GM03348 (cell line): ENCODE measurements at regions not wholly inside any gene's neighbourhood (a gene's known extent, or its start where the extent isn't known, plus 50 kb on each side); places are given as distances from the start of the nearest gene placed in this dataset.

Source experiments
- DNase-seq: peaks from one replicate; pipeline ENCODE4 v3.0.0; 2012; ENCODE audit warnings: low spot score

DNA sequence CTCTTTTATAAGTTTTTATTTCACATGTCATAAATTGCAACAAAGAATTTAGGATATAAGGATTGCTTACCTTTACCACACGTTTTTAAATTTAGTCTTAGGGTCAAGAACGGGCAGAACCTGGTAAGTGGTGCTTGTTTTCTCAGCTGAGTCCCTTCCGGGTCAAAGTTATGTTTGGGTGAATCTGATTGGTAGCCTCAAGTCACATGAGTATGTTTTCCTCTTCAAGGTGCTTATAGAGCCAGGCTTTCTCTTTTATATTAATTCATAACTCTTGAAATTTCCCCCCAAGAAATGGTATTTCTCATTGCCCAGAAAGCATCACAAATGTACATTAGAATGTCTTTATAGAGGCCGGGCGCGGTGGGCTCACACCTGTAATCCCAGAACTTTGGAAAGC lies 415.7 kb upstream of the ROBO2 start:
- DNase-seq, result no peak

DNA sequence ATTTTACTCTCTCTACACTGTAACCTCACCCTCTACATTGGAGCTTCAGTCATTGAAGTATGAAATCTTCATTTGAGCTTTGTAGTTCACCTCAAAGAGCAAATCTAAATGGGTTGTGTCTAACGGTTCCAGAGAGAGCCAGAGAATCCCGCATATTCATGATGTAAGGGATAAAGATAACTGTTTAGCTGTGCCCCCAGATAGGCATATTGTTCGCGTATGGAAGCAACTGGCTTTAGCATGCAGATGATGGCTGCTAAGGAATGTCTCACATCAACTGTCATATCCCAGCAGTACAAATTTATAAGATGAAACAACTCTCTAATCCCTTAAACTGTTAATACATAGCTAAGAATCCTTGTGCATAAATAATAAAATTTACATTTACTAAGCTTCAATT lies 412.7 kb upstream of the ROBO2 start:
- DNase-seq, result no peak

DNA sequence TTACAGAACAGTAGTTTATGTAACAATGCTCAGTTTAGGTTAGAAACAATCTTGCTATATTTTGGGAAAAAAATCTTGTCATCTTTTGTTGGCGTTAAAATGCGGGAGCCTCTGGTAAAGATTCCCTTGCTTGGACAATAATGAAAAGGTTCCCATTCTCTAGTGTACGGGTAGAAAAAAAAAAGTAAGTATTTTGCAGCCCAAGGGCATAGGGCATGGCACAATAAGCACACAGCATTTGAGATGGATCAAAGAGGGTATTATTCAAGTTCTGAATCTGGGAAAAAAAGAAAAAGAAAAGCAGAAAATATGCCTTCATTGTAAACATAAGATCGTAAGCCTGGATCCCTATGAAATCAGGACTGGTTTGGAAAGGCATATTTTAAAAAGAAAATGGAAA lies 408.6 kb upstream of the ROBO2 start:
- no peak for DNase-seq

DNA sequence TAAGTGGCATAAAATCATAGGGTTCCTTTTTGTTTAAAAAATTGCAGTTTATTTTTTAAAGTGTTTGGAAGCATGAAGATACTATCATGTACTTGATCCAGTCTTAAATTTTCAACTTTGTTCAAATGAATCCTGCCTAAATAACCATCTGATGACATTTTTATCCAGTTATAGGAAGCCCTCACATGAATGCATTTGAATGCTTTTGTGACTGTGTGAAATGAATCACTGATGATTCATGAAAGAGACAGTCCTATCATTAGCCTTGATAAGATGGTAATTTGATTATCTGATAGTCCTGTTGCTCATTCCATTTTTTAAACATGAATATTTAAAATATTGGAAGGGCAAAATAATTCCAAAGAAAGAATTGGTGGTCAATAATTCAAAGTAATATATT lies 401.9 kb upstream of the ROBO2 start:
- no peak for DNase-seq

DNA sequence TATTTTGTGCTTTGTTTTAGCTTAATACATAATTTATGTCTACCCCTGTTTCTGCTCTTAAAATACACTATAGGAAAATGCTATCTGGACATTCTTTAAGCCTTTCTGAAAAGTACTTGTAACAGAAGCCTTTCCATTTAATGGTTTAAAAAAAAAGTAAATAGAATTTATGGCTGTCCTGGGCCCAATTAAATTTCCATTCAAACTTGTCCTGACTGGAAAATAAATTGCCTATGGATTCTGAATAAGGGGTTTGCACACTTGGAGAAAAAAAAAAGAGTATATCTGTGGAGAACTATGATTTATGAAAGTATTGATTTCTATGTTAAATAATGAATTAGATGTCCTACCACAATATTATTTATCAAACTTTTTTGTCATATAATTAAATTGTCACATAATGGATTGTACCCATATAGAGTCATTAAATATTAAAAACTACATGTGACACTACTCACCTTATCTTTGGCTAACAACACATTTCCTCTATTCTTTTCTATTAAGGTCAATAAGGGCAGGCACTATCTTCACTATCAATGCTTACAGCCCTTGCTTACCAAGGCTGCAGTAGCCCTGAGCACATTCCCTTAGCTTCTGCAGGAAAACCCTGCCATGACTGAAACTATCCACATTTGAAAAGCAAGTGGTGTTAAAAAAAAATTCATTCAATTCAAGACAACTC lies 396.1 kb upstream of the ROBO2 start:
- no peak for DNase-seq

DNA sequence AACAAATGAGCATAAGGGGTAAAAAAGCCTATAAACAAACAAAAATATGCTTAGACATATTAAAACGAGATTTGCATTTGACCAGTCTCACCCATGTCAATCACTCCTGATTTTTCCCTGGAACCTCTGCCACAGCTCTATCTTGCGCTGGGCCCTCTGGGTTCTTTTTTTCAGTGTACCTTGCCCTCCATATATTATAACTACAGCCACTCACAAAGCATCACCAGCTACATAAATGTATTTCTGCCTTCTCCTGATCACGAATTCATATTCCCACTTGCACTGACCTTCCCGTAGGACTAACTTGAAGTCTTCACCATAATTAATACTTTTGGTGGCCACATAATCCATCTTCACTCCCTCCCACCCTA lies 395.6 kb upstream of the ROBO2 start:
- no peak for DNase-seq

DNA sequence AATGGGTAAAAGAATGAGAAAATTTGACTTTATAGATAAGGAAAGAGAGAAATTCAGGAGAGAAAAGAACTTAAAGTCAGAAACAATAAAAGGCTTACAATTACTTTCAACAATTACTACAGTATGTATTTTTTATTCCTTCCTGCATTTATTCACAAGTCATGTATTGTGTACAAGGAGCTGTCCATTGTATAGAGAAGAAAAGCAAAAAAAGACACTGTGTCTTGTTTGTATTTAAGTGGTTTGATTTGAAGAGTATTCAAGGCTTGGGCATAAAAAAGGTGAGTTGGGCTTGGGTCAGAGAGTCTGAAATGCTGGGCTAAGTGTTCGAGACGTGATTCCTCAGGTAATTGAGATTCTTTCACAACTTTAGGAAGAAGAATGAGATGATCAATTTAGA lies 394.2 kb upstream of the ROBO2 start:
- DNase-seq, result no peak

DNA sequence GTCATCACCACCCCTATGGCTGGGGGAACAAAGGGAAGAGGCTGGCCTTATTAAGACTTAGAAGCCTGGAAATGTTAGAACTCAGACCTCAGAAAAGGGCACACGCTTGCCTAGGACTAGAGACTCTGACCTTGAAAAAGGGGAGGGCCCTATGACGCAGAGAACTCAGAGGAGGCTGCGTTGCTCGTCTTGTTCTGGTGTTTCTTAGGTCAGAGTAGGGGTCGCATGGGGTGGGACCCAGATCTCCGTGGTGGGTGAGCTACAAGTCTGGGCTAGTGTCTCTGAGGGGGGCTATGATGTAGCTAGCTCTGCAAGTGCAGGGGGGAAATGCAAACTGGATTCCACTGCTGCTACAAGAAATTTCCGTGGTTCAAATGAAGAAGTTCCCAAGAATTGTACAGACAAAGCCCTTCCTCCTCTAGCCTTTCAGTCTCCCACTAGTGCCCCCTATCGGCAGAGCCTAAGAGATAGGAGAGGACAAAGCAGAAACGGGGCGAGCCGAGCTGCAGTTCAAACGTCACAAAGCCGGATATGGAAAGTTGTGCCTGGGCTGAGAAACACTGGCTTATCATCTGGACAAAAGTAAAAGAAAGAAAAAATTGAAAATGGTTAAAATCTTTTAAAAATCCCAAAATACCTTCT lies 392.9 kb upstream of the ROBO2 start:
- no peak for DNase-seq

DNA sequence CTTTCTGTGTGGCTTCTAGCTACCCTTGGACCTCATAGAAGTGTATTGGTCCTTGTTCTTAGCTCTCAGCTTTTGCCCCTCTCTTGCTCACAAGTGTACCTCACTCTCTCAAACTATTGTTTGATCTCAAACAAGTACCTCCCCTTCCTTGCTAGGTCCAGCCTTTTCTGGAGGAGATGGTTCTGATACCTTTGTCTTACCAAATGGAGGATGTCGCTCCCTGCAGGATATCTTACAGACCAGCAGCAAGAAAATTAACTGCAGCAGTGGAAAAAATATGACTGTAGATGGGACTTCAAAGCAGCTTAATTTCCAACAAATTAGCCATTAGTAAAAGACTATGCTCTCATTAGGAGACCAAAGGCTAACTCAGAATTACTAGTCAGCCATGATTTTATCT lies 388.1 kb upstream of the ROBO2 start:
- no peak for DNase-seq

DNA sequence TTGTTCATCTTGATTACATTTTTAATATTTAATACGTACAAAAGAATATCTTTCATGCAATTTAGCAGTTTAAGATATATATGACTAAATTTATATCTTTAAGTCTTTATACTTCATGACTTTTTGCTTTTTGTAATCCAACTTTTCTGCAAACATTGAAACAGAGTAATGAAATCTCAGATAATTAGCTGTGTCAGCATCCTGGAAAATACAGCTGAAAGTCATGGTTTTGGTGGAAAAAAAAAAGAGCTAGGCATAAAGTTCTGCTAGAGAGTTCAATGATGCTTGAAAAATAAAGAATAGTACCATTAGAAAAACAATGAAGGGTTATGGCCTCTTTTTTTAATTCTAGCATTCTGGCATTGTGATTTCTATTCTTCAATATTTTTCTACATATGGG lies 387.4 kb upstream of the ROBO2 start:
- no peak for DNase-seq

DNA sequence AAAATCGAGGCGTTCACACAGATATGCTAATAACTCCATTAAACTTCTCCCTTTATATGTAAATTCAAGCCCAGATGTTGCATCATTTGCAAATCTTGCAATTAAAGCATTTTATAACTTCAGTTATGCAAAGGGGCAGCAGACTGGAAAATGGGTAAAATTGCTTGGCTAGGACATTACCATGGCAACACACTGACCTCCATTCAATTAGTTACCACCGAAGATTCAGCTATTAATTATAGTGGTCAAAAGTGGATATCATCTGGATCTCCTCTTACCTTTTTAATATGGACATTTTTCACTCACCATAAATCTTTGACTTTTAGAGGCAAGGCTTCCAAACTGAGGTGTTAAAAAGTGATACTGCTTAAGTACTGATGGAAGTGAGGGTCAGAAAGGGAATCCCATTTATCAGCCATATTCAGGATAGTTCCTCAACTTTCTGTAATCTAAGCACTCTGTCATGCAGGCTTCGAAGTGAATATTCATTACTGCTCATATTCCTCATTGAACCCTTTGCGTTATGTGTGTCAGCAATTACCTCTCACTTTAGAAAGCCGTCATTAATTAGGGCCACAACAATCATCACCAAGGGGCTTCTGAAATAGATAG lies 386.2 kb upstream of the ROBO2 start:
- DNase-seq, result no peak

DNA sequence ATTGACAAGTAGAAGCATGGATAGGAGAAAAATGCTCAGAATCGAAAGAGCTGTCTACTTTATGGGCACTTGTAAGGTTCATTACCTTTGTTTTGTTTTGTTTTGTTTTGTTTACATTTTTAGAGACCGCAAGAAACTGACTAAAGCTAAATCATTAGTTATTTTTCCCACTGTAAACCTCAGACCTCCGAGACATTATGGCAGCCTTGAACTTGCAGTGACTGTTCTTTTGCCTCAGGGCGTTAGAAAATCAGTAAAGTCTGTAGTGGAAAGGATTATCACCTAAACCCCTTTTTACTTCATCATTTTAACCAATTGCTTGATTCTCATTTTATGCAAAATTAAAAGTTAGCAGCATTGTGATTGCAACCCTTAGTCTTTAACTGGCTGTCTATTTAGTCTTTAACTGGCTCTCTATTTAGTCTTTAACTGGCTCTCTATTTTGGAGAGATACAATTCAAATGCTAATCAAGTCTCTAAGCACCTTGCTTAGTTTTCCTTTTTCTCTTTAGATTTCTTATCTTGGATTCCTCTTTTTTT lies 383.3 kb upstream of the ROBO2 start:
- no peak for DNase-seq

DNA sequence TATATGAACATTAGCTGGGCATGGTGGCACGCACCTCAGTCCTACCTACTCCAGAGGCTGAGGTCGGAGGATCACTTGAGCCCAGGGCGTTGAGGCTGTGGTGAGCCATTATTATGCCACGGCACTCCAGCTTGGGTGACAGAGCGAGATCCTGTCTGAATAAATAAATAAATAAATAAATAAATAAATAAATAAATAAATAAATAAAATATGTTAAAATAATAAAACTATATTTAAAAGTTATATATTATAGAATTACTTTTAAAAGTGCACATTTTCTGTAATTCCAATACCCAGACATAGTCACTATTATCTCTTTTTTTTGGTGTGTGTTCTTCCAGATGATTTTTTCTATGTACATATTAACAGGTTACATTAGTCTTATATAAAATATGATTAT lies 382.0 kb upstream of the ROBO2 start:
- DNase-seq, result no peak

DNA sequence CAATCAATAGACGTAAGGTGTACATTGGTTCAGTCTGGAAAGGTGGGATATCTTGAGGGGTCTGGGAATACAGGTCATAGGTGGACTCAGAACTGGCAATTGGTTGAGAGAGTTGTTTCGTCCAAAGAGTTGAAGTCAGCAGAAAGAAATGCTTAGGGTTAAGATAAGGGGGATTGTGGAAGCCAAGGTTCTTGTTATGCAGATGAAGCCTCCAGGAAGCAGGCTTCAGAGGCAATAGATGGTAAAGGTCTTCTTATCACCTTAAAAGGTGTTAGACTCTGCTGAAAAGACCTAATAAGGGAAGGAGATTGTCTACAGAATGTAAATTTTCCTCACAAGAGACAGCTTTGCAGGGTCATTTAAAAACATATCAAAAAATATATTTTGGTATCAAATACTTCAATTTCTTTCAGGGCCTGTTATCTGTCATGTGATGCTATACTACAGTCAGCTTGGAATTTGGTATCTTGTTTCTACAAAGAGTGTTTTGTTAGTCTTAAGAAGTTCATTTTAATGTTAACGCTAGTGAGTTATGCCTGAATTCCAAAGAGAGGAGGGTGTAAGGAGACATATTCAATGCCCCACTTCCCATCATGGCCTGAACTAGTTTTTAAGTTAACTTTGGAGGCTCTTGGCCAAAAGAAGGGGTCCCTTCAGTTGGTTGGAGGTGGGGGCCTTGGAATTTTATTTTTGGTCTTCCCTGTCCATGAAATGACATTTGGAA lies 378.2 kb upstream of the ROBO2 start:
- DNase-seq, result no peak

DNA sequence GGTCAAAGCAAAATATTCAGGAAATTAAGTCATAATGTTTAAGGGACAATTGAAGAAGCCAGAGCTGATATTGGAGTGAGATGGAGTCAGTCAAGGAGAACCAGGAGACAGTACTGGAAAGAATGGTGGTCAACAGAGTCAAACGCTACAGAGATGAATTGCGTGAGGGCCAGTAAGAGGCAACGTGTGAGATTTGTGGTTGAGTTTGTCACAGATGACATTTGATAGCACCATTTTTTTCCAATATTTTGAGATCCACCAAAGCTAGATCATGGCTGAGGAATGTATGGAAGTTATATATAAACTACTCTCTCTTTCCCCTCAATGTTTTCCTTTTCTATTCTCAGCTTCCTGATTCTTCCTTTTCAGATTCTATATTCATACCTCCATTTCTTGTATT lies 375.1 kb upstream of the ROBO2 start:
- no peak for DNase-seq

DNA sequence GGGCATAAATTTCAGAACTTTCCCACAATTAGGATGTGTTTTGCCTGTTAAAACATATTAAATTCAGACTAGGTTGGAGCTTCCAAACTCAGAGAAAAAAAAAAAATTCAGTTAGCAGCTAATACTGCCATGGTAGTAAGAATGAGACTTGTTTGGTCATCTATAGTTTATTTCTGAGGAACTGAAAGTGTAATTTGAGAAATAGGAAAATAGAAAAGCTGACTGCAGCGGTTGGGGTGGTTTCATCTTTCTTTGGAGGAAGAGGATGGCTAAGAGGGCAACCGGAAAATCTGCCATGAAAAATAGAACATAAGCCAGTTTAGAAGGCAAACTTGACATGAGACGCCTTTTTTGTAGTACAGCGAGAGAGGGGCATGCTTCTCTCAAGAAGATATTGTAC lies 371.2 kb upstream of the ROBO2 start:
- no peak for DNase-seq

DNA sequence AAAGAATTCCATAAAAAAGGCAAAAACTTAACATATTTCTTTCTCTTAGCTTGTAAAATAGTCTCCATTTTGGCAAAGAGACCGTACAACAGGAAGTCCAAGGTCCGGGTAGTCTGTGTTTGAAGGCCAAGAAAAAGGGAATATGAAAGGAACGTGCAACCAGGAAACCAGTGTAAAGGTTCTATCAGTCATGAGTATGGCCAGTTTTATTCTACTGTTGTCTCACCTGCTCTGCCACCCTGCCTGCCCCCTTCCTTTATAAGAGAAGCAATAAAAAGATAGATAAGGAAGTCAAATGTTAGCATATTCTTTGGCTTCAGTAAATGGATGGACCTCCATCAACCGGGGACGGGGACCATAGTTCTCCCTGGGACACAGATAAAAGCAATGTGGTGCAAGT lies 370.6 kb upstream of the ROBO2 start:
- DNase-seq, result no peak

DNA sequence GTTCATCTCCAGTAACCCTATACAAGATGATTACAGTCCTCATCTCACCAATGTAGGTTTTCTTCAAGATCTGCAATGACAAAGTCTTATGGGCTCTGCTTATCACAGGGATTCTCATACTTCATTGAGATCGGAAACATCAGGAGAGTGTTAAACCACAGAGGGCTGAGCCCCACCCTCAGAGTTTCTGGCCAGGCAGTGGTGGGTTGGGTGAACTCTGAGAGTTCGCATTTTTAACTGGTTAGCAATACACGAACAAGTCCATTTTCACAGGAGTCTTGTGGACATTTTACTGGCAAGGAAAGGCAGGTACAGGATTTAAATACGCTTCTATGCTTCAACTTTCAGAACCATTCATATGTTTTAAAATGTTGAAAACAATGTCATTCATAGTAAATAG lies 366.7 kb upstream of the ROBO2 start:
- DNase-seq, result no peak

DNA sequence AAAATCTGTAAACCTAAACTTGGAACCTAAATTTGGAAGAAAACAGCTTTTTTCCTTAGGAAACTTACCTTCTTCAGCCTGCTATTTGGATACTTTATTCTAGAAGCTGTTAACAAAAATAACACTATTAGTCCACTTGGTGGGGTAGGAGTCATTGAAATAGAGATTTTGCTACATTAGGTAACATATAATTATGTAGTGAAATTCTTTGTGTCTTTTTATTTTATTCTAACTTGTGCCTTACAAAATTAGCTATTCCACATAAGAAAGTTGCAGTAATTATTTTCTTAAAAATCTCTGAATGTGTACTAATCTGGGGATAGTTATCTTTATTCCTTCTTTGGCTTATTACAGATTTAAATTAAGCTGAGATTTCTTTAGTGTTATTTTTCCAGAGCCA lies 360.4 kb upstream of the ROBO2 start:
- DNase-seq, result no peak

DNA sequence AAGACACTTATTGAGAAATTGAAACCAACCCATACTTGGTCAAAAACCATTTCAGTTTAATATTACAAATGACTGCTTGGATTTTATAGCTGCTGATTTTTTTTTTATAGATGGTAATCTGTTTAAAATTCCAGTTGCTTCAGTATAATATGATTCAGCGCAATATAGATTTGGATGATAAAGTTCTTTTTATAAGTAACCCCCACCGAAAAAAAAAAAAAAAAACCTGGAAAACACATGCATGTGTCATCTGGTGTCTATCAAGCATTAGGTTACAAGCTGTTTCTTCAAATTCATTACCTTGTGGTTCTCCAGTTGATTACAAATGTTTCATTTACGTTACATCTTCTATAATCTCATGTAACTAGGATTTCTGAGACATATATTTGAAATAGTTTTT lies 356.6 kb upstream of the ROBO2 start:
- no peak for DNase-seq

DNA sequence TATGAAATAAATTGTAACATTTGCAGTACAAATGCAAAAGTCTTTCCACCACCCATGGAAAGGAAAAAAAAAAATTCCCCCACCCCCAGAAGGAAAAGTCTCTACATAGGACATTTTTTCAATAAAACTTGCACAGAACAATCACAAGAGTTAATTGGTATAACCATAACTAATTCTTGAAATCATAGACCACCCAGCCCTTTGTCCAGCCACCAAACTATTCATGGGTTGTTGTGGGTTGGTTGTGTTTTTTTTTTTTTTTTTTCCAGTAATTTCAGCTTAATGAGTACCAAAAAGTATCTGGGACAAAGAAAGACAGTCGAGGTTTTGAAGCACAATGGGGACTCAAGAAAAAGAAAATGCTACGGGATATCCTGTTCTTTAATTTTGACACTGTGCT lies 355.0 kb upstream of the ROBO2 start:
- DNase-seq, result no peak

DNA sequence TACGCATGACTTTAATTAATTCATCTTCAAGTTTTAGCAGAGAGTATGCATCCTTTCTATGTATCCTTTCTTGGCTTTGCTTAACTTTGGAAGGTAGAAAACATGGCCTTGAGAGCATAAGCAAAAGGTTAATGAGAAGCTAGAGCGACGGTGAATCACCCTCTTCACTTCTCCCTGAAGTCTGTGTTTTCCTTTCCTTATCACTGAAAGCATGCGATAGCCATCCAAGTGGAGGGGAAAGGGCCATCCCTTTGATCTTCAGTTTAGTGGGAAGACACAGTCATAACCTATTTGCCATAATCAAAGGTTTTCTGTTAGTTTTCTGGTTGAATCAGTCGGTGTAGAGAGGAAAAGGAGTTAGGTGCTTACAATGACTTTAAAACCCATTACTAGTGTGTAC lies 354.0 kb upstream of the ROBO2 start:
- DNase-seq, result no peak

DNA sequence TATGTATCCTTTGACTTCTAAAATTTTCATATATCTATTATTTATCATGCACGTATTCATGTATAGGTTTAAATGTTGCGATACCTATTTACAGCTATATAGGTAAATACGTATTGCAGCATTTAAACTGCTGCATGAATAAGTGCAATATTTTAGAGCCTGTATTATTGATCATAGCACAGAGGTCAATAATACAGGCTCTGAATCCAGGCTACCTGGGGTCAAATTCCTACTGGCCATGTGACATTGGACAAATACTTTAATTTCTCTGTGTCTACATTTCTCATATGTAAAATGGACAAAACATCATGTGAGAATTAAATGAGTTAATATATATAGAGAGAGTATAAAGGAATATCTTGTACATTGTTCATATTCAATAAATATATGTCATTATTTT lies 352.9 kb upstream of the ROBO2 start:
- DNase-seq, result no peak
